ENCODE measurements at regions not wholly inside any gene's neighbourhood (a gene's known extent, or its start where the extent isn't known, plus 50 kb on each side); places are given as distances from the start of the nearest gene placed in this dataset.

DNA sequence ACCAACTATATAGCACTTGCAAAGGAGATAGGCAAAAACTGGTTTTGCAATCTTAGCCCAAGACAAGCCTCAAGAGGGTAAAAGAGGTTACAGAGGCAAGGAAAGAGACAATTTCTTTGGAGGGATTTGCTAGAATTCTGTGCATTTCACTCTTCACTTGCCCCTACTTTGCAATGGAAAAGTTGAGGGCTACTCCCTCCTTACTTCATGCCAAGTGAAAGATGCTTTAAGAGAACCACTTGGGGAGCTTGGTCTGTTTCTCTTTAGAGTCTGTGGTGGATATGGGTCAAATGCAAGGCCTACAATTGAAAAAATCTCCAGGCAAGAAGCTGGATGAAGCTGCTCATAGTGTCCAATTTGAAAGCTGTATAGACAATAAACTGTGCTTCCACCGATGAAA is 167.7 kb upstream of the DIO2 start:
- DNase-seq (ENCODE audit: low spot score), result no peak

DNA sequence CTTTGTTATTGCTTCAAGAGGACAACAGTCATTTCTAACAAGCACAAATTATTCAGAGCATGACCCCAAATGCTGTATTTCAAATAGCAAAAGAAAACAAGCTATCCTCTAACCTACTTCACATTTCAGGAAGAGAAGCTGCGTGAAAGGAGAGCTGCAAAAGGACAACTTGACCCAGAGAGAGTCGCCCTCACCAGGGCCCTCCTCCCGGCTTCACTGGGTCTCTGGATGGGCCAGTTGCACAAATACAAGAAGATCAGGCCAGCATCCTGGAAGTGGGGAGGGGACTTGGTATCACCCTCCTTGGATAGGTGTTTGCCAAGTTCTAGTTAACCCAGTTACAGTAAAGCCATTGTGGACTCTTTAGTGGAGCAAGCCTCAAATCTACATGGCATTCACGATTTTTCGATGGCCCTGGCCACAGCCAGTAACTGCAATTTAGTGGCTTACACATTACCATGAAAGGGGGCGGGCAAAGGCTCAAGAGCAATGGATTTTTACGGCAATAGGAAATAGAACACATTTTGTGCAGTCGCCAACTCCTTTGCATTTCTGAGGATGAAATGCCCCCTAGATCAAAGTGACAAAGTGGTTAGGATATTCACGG is 166.9 kb upstream of the DIO2 start:
- DNase-seq (ENCODE audit: low spot score), result no peak

DNA sequence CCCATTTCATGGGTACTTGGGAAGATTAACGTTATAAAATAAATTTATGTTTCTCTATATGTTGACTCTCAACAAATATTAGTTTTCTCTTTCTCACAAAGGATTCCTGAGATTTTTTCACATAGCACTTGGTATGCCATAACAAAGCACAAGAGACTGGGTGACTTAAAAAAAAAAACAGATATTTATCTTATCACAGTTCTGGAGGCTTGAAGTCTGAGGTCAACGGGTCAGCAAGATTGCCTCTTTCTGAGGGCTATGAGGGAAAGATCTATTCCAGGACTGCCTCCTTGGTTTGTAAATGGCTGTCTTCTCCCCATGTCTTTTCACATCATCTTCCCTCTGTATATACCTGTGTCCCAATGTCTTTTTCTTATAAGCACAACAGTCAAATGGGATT is 153.5 kb upstream of the DIO2 start:
- DNase-seq (ENCODE audit: low spot score), result no peak

DNA sequence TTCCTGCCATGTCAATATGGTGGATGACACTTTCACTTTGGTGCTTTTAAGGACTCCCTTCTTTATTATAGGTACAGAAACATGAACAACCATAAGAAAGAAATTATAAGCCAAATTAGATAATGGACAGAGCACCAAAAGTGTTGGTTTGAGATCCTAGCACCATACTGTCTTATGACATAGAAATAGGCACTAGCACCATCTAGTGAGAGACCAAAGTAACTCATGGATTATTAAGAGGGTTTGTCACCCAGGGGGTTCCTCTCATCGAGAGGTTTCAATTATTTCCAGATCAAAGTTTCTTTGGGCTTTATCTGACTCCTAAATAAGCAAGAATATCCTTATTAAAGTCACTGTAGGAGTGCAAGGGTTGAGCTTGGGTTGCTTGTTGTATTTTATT is 153.0 kb upstream of the DIO2 start:
- no peak for DNase-seq (ENCODE audit: low spot score)

DNA sequence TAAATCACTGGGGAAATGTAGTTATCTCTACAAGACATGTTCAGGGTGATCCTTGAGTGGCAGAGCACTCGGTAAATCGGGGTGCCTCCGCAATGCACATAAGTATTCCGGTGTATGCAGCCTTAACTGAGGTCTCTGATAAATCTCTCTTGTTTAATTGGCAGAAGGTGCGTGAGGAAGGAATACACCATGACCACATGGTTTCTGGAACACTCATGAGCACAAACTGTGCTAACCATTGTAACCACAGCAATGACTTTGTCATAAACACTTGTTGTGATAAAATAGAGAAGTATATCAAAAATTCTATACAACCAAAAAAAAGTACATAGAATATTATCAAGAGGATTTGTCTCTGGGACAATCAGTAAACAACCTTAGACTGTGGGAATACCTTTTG is 146.8 kb upstream of the DIO2 start:
- DNase-seq (ENCODE audit: low spot score), result no peak

DNA sequence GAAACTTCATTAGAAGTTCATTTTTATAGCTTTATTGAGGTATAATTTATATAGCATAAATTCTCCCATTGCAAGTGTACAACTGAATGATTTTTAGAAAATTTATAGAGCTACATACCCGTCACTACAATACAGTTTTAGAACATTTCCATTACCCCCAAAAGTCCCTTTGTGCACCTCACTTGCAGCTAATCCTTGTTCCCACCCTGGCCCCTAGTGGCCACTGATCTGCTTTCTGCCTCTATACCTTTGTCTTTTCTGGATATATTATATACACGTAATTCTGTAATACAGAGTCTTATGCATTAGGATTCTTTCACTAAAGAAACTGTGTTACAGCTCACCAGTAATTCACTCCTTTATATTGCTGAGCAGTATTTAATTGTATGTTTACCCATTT is 145.1 kb upstream of the DIO2 start:
- DNase-seq (ENCODE audit: low spot score), result no peak

DNA sequence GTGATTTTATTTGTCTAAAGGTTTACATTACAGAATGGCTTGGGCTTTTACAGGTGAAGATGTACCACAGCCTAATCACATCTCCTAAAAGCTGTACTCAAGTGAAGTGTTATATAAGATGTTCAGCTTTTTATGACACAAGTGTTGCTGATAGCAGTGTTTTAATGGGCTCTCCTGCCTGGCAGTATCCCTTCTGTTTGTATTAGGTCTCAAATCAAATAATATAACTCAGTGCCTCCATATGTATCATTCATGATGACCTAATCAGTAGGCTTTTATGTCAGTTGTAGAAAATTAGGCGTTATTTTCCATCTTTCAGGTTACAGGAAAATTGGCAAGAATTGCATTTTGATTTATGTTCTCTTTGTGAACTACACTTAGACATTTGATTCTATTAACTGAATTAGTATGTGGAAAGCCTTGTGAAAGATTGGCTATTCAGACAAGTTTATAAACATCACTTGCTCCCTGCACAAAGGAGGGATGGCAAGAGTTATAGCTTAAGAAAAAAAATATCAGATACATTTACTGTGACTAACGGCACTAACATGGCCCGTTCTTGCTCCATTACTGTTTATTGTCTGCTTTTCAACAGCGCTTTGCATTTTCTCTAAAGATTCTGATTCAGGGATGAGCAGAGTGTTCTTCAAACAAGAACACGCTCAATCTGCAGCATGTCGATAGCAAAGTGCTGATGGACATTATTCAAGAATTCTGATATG is 143.7 kb upstream of the DIO2 start:
- no peak for DNase-seq (ENCODE audit: low spot score)

DNA sequence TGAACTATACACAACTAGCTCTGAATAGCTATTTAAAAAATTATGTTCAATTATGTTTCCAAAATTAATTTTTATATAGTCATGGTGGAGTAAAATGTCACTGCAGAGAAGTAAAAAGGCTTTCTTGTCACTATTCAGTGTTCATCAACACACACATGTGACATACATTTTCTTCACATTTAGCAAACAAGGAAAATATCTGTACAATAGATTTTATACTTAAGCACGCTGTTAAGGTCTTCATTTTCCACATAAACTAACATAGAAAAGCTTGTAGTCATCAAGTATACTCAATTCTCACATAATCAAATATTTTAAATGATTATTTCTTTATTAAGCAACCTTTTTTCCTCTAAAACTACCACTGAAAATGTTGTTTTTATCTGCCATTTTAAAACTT is 141.2 kb upstream of the DIO2 start:
- DNase-seq (ENCODE audit: low spot score), result no peak

DNA sequence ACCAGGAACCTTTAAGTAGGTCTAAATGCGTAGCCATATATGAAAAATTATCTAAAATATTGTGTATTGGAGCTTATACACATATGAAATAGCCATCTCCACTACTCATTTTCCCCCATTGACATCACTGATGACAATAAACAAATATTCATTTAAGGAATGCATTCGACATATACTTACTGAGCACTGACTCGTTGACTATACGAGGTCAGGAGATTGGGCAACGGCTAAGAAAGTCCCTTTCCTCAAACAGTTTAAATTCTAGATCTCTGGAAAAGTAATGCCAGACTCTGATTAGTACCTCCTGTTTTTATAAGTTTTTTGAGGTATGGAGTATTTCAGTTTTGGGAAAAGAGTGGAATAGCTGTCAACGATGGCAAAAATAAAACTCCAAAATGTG is 139.4 kb upstream of the DIO2 start:
- no peak for DNase-seq (ENCODE audit: low spot score)

DNA sequence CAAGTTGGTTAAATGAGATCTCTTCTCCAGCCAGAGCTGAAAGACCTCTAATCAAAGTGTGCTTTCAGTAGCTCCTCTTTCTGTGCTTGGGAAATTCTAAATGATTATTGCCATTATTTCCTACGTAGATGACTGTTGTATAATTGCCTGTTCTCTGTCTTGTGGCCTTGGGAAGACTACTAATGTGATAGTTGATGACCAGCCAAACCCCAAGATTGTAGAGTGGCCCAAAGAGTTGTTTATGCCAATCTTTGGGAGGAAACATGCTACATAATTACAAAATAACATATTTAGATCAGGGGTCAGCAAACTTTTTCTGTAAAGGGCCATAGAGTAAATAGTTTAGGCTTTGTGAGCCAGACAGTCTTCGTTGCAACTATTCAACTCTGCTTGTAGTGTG is 135.1 kb upstream of the DIO2 start:
- no peak for DNase-seq (ENCODE audit: low spot score)

DNA sequence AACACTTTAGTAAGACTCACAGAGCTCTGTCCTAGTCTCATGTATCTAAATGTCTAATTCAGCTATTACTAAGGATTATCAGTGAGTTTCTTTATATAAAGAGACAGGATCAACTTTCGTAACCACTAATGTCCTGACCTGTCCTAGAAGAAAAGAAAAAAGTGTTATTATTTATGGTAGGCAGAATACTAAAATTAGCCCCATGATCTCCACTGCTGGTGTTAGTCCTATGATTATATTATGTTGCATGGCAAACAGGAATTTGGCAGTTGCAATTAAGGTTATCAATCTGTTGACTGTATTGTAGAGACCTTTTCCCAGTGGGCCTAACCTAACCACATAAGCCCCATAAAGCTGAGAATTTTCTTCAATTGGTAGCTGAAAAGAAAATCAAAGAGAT is 132.9 kb upstream of the DIO2 start:
- no peak for DNase-seq (ENCODE audit: low spot score)

DNA sequence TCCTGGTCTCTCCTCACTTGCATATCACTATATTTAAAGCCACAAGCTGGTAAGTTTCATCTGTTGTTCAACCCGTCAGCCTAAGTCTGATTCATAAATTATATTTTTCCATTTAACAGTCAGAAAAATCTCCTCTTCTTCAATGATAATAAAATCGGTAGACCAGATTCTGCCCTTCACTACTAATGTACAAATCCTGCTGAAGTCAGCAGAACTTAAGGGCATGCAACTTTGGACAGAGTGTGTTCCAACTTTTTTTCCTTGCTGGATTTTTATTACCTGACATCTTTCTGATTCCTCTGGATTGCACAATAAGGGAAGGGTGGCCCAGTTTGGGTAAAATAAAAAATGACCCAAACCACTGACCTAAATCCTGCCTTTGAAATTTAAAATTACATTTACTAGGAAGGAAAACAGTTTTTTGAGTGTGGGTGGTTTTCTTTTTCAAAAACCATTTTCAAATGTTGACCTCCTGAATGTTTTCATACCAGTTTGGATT is 125.4 kb upstream of the DIO2 start:
- DNase-seq (ENCODE audit: low spot score), result no peak

DNA sequence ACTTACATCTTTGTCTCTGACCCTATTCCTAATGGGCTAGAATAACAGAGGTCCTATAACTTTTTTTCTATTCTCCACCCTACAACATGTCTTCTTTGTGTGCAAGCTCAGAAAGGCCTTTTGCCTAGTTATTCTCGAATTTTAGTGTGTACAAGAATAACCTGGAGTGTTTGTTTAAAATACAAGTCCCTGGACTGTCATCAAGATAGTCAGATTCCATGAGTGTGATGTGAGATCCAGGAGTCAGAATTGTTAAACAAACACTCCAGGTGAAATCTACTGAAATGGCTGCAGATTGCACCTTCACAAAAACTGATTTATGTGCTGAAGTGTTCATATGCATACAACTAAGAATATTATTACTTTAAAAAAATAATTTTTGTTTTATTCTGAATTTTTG is 114.4 kb upstream of the DIO2 start:
- no peak for DNase-seq (ENCODE audit: low spot score)

DNA sequence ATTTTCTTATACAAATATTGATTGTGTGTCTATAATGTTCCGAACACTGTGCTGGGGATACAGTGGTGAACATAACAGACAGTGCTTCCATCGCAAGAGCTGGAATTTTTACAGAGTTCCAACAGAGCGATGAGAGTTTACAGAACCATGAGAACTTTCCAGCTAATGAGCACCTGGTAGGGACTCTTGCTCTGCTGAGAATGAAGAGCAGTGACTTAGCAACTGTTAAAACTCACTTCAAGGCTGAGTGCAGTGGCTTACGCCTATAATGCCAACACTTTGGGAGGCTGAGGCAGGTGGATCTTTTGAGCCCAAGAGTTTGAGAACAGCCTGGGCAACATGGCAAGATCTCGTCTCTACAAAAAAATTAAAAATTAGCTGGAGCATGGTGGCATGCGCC is 113.8 kb upstream of the DIO2 start:
- no peak for DNase-seq (ENCODE audit: low spot score)

DNA sequence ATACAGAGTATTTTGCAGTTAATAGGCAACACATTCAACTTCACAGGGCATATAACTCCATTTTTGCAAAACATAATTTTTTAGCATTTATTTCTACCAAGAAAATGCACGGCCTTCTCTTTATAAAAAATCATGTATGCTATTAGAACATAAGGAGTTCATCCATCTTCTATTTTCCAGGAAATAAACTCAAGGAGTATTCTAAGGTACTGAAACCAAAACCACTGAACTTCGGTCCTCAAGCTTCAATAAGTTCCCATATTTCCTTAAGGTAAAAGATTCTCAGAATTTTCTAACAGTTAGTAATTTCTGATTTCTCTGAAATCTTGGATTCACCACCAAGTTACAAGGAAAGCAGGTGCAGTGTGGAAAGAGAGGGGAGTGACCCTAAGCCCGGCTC is 113.3 kb upstream of the DIO2 start:
- no peak for DNase-seq (ENCODE audit: low spot score)

DNA sequence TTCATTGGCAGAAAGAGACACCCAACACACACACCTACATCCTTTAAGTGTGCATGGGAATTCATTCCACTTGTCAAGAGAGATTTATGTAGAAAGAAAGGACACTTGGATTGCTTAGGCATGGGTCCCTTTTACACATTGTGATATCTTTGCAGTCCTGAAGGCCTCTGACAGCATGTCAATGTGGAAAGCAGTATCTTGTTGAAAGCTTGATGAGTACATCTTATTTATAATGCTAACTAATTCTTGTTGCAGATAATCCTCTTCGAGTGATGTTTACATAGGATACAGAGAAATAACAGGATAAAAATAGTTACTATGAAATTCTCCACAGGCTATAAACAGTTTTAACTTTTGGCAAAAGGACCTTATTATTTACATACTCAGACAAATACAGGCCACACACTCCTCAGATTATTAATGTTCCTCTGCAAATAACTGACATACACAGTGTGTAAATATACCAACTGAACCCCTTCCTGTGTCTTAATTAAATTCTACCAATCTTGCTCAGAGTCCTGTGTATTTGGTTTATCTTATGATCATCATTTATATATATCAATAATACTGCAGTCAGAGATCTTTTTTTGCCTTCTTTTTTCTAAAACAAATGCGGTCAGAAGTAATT is 111.8 kb upstream of the DIO2 start:
- no peak for DNase-seq (ENCODE audit: low spot score)

DNA sequence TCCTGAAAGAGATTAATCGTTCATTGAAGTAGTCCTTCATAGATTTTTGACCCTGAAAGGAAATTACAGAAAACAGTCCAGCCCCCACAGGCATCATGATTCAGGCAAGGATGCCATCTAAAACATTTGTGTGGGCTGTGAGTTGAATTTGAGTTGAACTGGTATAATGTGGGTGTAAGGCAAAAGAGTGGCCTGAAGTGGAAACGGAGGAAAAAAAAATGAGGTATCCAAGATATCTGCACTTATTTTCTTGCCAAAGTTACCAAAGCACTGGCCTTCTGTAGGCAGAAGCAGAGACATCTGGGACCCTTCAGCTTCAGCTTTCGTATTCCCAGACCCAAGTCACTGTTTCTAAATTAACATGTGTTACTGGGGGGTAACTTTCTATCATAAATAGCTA is 105.1 kb upstream of the DIO2 start:
- no peak for DNase-seq (ENCODE audit: low spot score)

DNA sequence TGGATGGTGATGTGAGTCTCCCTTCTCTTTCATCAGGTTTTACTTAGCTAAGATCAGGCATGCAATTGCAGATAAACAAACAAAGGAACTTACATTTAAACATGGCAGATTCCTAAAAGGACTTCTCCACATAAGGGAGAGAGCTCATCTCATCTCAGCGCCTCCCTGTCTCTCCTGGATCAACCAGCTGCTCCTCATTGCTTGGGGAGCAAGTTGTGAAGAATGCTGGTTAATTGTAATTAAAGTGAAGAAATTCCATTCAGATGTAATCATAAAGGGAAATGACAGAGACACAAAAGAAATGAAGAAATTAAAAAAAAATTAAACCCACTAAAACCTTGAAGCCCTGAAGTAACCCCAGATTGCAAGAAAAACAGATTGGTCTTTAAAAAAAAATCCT is 104.4 kb upstream of the DIO2 start:
- no peak for DNase-seq (ENCODE audit: low spot score)

DNA sequence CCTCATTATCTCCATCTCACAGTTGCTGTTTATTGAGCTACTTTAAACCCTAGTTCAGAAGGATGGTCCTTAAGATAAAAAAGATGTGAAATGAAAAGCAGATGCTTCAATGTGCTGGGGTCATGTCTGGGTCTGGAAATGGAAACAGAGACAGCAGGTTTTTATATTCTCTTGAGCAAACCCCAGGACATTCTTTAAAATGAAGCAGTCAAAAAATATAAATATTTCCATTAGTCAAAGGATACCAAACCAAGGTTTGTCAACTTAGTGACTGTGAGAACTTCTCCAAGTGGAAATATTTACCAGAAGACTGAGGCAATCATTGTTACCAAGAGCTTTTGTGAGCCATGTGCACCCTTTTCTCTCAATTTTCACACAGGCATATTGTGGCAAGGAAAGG is 102.5 kb upstream of the DIO2 start:
- DNase-seq (ENCODE audit: low spot score), result no peak

DNA sequence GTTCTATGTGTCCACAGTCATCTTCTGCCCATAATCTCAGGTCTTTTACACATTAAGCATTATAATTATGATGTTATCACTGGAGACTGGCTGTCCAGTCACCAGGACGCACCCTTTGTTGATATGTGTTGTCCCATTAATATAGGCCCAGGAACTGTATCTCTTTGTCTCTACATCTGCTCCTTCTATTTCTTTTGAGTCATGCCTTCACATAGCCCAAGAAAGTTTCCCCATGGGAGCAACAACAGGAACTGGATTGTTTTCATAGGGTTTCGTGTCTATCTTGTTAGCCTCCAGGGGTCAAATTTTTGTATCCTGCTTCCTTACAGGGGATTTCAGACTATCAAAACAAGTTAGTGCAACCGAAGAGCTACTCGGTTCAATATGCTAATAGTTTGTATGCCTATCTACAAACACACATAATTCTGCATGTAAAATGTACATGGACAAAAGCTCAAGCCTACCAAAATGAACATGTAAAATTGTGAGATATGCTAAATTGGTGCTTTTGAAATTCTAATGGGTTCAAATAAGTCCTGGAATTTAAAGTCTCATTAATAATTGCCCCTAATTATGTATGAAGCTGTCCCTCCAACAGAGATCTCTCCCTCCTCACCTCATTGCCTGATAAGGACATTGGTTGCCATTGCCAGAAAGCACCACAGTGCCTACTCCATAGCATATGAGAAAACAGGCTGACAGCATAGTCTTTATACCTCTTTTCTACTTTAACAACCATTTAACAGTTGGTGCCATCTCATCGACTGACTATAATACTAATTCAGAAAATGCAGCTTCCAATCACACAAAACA is 99.8 kb upstream of the DIO2 start:
- no peak for DNase-seq (ENCODE audit: low spot score)

DNA sequence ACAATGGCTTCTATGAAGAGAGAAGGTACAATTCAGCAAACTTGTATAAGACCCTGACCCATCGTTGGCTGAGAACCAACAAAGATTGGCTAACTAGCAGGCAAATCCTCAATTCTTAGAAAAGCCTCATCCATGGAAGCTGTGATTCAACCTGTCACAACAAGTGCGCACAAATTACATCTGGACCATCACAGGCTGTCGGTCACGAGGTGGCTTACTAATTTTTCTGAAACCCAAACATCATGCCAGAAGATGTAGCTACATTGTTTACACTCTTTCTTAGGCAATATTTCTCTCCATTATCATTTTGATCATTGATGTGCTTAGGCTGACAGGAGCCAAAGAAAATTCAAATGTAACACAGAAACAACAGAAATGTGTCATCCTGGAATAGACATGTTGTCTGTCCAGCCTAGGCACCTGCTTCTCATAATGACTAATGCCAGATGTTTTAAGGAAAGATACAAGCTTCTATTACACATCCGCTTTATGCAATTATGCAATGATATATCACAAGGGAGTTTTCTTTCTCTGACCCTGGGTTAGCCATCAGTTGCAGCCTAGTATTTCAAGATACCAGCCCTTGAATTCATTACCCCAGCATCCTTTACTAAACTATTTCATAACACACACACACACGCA is 92.9 kb upstream of the DIO2 start:
- DNase-seq (ENCODE audit: low spot score), result no peak

DNA sequence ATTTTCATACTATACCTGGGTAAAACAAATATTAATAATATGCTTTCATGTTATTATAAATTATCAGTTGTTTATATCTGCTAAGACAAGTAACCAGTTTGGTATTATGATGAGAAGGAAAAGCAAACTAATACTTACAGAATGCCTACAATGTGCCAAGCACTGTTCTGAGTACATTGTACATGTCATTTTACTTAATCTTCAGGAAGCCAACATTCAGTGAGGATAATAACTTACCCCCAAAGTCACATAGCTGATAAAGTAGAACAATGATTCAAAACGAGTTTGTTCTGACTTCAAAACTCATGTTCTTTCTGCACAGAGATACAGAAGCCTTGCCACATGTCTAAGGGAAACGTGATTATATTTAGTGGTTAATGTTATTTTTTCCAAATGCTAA is 89.0 kb upstream of the DIO2 start:
- DNase-seq (ENCODE audit: low spot score), result no peak
